ENCODE measurements at regions not wholly inside any gene's neighbourhood (a gene's known extent, or its start where the extent isn't known, plus 50 kb on each side); places are given as distances from the start of the nearest gene placed in this dataset.
A peak's percentile ranks its signal among the peaks of the same experiment; 100 is the strongest.
"Not testable (repeated sequence)": the region's sequence is repeated elsewhere in the genome, so short reads cannot be mapped to it uniquely, and the experiment has no call there.

DNA sequence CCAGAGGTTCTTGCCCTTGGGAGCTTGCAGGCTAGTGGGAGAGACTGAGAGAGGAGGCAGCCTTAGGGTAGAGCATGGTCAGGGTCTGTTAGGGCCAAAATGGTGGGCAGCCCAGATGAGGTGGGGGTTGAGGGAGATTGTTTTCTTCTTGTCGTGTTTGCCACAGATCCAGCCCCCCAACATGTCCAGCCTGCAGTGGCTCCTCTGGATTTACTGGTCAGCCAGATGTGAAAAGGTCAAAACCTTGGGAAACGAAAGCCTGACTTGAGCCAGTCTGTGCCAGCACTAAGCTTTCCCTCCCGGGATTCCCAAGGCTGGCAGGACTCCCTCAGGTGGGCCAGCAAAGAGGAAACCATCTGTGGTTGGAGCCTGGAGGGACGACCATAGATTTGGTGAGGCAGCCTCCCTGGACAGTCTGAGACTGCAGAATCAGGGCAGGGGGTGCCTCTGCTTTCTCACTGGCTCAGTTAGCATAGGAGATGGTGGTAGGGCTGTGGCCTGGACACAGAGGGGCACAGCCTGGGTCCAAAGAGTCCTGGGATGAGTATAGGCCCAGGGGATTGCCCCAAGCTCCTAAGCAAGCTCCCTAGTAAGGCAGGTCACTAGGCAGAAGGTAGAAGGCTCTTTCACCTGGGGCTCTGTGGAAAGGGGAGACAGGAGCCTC lies 51.2 kb upstream of the PRR23C start:
- no peak for DNase-seq

GRCh38 chr3:139096670-139097069 lies 52.0 kb upstream of the PRR23C start:
- DNase-seq: no peak

- DNase-seq: no peak
Measured at GRCh38 chr3:139098391-139098790, 53.7 kb upstream of the PRR23C start.

DNA sequence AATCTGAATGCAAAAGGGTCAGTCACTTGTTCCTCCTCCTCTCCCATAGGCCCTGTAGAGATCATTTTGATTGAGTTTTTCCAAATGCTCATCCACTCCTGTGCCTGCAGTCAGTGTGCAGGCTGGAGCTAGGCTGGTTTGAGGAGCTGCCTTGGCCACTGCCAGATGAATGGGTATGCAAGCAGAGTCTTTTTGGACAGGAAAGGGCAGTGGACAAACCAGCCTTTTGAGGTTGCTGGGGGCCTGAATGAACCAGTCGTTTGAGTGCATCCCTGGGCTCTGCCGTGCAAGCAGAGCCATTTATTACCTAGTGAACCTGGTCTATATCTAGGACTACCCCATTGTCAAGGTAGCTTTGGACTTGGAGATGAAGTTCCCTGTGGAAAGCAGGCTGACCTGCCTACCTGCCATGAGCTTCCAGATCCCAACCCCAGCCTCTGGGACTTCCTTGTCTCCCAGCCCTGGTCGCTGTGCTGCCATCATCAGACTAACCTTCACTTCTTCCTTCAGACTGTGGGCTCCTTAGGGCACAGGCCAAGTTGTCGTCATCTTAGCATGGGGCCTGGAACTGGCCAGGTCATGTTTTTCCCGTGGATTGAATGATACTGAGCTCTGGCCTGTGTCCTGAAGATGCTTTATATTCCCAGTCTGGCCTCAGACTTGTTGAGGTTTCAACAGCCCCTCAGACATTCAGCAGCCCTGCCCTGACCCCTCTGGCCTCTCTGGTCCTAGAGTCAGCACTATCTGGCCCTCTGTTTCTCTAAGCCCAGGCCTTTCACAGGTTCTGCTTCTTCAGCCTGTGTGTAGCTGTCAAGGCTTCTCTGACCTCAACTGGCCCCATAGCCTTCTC lies 55.5 kb upstream of the PRR23C start:
- DNase-seq: no peak

GRCh38 chr3:139100821-139101220 lies 56.1 kb upstream of the PRR23C start:
- DNase-seq: no peak

GRCh38 chr3:139101396-139101795 lies 56.7 kb upstream of the PRR23C start:
- DNase-seq: no peak

DNA sequence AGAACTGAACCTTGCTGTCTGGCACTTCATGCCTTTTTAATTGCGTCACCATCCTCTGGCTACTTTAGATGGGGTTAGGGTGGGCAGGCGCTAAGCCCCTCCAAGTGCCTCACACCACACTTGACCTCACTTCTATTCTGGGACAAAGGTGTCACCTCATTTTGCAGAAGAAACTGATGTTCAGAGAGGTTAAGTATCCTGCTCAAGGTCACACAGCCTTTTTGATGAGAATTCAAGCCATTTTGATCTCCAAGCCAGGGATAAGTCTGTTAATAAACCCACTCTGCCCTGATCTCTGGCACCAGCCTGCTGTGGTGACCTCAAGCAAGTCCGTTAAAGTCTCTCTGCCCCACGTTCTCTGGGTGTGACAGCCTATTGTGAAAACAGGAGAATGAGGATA lies 58.8 kb upstream of the PRR23C start:
- no peak for DNase-seq

GRCh38 chr3:139104062-139104461 lies 59.4 kb upstream of the PRR23C start:
- no peak for DNase-seq

DNA sequence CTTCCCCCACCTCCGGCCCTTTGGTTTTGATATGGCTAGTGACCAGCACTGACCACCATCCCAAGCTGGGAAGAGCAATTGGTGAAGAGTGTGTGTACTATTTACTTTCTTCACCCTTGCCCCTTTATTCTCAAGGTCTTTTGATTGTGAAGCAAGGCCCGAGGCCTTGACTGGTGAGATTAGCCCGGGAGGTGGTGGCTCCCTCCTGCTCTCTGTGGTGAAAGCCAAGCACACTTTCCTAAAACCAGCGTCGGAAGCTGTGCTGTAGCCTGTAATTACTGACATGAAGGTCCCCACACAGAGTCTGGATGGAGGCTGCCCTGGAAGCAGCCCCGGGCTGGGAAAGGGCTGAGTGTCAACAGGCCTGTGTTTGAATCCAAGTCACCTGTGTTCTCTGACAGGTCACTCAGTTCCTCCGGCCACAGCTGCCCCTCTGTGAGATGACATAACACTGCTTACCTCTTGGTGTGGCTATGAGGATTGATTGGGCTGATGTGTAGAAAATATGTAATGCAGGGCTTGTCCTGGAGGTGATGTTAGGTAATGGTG lies 60.5 kb upstream of the PRR23C start:
- no peak for DNase-seq

GRCh38 chr3:139106013-139106932 lies 61.6 kb upstream of the PRR23C start:
- no peak for DNase-seq

GRCh38 chr3:139107424-139108252 lies 62.9 kb upstream of the PRR23C start:
- DNase-seq: no peak

DNA sequence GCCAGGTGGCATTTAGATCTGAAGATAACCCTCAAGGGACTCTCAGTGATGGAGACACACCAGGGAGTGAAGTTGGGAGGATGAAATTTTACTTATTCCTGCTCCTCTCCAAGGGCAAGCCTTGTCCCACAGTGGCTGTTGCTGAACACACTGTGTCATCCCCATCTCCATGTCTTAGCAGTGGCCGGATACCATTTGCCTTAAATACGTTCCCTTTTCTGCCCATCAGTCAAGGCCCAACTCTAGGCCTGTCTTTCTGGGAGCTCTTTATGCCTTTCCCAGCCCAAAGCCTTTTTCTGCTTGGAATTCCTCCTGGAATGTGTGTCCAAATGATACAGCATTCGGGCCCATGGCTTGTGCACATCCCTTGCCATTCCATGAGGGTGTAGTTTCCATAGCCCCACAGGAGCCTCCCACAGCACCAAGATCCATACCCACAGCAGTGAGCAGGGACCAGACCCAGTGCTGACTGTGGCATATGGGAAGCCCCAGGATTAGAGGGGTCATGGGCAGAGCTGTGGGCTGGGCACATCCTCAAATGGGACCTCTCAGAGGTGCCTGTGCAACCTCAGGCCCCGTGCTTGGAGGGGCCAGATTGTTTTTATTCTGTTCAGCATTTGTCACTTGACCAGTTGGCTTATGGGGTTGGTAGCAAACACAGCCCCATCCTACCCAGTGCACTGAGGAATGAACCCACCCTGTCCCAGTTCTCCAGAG lies 63.7 kb upstream of the PRR23C start:
- no peak for DNase-seq

DNA sequence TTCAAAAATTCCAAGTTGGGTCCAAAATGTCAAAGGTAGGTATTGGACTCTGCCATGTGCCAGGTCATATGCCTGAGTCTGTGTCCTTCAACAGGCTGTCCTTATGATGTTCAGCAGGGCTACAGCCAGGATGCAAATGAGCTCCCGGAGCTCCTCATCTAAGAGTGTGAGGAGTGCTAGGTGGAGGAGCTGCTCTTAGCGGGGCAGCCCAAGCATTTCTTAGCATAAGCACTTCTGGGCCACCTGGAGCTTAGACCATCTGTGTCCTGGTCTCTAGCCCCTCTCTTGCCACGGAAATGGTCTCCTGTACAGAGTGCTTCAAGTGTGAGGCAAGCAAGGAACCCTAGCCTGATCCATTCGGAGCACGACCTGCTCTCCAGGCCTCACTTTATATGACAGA lies 64.6 kb upstream of the PRR23C start:
- no peak for DNase-seq

- no peak for DNase-seq
Measured at GRCh38 chr3:139110072-139110830, 65.6 kb upstream of the PRR23C start.

DNA sequence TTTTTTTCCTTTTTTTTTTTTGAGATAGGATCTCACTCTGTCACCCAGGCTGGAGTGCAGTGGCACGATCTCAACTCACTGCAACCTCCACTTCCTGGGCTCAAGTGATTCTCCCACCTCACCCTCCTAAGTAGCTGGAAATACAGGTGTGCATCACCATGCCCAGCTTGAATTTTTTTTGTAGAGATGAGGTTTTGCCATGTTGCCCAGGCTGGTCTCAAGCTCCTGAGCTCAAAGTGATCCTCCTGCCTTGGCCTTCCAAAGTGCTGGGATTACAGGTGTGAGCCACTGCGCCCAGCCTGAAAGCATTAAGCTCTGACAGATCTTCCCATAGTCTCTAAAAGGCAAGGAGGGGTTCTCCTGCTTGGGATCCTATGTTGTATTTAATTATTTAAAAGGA lies 66.2 kb upstream of the PRR23C start:
- not testable (repeated sequence) for DNase-seq

DNA sequence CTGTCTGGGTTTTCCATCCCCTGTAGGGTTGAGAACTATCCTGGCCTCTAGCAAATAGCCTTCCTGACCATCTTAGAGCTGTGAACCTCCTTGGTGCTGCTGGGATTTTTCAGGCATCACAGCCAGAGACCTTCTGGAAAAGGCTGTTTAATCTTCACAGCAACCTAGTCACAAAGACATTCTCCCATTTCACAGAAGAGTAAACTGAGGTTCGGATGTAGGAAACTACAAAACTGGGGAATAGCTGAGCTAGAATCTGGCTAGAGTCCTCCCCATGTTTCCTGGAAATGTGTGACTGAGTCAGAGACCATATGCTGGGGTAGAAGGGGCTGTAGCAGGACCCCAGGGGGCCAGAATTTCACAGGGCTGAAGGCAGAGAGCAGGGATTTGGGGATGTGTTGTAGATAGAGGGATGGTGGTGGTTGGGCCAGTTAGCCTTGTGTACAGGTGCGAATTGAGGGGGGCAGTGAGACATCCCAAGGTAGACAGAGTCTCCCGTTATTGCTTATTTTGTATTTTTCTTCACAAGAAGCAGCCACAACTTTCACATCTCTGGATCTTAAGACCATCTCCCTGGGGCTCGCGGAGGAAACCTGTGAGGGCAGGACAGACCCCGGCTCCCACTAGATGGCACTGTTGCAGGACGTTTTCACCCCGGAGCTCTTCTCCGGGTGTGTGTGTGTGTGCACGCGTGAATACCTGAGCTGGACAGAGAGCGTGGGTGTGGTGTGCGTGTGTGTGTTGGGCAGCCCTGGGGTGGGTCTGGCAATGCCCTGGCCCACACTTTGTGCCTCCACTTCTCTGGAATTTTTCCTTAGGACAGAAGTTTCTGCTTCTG lies 66.9 kb upstream of the PRR23C start:
- peak; percentile 22 for DNase-seq

DNA sequence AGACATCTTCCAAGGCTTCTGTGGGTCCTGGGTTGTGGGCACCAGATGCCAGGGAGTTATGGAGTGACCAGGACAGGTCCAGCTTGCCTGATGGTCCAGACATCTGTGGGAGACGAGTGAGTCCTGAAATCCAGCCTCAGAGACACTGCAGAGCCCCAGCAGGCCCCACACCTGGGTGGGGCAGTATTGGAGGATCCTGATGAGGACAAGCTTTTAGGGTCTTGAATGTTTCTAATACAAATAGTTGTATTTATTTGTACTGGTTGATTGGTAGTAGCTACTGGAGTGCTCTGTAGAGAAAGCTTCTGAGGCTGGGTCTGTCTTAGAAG lies 67.5 kb upstream of the PRR23C start:
- no peak for DNase-seq

DNA sequence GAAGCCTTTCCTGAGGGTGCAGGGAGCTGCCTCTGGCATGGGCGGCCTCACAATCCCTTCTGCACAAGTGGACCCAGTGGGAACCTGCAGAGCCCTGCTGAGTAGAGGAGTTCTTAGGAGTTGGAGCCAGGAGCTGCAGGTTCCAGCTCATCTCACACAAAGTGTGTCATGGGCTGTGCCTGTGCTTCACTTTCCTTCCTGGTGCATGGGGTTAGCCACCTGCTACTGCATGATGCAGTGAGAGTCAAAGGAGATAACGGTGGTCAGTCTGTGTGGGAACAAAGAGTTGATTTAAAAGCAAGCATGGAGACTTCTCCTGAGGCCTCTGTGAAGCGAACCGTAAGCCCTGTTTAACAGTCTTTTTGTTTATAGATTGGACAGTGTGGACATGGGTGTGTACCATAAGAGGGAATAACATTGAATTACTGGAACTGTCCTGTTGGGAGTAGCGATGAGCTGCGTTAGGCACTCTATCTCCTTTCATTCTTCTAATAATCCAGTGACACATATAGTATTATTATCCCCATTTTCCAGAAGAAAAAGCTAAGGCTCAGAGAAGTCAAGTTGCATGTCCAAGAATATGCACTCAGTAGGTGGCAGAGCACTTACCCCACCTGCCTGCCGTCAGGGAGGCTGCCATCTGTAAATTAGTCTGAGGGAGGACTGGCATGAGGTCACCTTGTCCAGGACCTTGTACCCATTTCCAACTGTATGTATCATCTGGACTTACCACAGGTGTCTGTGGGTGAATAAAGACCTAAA lies 68.7 kb upstream of the PRR23C start:
- DNase-seq: no peak

DNA sequence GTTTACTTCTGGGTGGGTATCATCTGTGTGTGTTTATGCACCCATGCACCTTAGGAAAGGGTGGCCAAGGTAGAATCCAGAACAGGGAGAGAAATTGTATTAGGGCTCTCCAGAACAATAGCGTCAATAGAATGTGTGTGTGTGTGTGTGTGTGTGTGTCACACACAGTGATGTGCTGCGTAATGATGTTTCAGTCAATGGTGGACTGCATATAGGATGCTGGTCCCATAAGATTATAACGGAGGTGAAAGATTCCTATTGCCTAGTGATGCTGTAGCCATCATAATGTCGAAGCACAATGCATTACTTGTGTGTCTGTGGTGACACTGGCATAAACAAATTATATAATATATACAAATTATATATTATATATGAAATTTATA lies 69.3 kb upstream of the PRR23C start:
- DNase-seq: no peak

Measured in CD4-positive, alpha-beta T cell treated with Interferon gamma for 1 hour (primary cell).